ENCODE measurements at regions not wholly inside any gene's neighbourhood (a gene's known extent, or its start where the extent isn't known, plus 50 kb on each side); places are given as distances from the start of the nearest gene placed in this dataset.
A peak's percentile ranks its signal among the peaks of the same experiment; 100 is the strongest.

DNA sequence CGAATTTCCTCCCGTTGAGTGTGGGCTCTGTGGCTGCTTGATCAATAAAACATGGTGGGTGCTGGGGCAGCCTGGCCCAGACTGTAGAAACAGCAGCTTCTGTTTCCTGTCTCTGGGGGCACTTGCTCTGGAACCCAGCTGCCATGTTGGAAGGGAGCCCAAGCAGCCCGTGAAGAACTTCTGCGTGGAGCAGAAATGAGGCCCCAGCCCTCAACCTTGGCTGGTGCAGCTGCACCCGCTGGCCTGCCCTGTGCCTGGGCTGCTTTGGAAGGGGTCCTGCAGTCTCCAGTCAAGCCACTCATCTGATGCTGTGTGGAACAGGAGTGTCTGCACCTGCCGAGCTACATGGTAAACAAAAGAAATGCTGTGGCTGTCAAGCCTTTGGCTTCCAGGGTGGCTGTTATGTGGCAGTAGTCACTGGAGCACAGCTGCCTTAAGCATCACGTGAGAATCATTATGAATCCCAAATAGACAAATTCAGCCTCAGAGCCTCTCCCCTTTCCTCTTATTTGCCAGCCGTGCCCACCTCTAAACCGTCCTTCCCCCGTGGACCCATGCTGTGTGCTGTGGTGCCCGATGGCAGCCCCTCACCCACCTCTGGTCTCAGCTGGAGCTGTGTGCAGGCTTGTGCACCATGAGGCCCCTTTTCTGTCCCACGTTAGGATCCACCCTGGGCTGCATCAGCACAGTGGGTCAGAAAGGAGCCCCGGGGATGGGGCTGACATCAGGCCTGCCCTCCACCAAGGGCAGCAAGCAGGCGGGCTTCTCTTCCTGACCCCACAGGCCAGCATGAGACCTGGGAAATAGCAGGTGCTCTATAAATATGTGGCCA is 134.0 kb upstream of the HDAC4 start:
- H3K4me1 ChIP-seq = no peaks in the 10 kb centered on the region
- TF ChIP-seq POLR2A (IDR thresholded peaks at IDR 0.05) (no peak), CTCF (IDR thresholded peaks at IDR 0.05) (no peak)
- H3K4me3 ChIP-seq = no peak overlapping the region
- H3K27ac ChIP-seq = no peak overlapping the region
- peak in 1 of 3 donors; percentile 26 for DNase-seq
- no peaks in the 10 kb centered on the region for H3K27me3 ChIP-seq
- no peaks in the 10 kb centered on the region for H3K36me3 ChIP-seq
- peaks cover 0 to 3% (median 1%) of the 10 kb centered on the region in 4 donors for H3K9me3 ChIP-seq

DNA sequence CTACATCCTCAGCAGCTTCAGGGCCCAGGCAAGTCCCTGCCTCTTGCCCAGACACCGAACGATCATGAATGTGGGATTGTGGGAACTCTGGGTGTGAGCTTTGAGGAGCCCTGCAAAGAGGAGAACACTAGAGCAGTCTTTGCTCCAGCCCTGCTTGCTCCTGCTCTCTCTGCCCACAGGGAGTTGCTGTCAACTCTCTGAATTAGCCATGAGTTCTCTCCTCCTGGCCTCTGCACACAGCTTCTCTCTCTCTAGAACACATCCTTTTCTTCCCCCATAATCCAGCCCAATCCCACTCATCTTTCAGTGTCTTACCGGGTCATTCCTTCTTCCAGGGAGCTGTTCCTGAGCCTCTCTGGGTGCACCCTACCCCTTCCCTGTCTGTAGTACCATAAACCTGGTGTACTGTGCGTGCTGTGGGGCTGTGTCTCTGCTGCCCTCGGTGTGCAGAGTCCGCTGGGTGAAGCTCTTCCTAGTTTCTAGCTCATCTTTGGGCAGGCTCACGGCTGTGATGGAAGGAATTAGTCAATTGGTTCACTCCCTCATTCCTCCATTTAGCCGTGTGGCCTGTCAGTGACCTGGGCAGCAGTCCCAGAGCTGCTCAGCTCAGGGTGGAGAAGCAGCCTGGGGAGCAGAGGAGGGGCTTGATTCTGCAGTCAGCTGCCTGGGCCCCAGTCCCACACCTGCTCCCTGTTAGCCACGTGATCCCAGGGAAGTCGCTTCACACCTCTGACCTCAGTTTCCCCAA is 132.9 kb upstream of the HDAC4 start:
- Histone ChIP-seq H3K27ac (no peak overlapping the region), H3K4me3 (no peak overlapping the region), H3K36me3 (no peaks in the 10 kb centered on the region), H3K27me3 (no peaks in the 10 kb centered on the region), H3K4me1 (no peaks in the 10 kb centered on the region), H3K9me3 (peaks cover 0 to 3% (median 1%) of the 10 kb centered on the region in 4 donors)
- TF ChIP-seq CTCF (IDR thresholded peaks at IDR 0.05) (no peak), POLR2A (IDR thresholded peaks at IDR 0.05) (no peak)
- peak in 1 of 3 donors; percentile 51 for DNase-seq

GRCh38 chr2:239532859-239533258 is 132.0 kb upstream of the HDAC4 start:
- TF ChIP-seq CTCF (IDR thresholded peaks at IDR 0.05) (no peak), POLR2A (IDR thresholded peaks at IDR 0.05) (no peak)
- H3K36me3 ChIP-seq = no peaks in the 10 kb centered on the region
- H3K4me1 ChIP-seq = no peaks in the 10 kb centered on the region
- H3K4me3 ChIP-seq = no peak overlapping the region
- H3K27ac ChIP-seq = no peak overlapping the region
- H3K27me3 ChIP-seq = no peaks in the 10 kb centered on the region
- peak in 1 of 3 donors; percentile 25 for DNase-seq
- peaks cover 0 to 3% (median 1%) of the 10 kb centered on the region in 4 donors for H3K9me3 ChIP-seq

DNA sequence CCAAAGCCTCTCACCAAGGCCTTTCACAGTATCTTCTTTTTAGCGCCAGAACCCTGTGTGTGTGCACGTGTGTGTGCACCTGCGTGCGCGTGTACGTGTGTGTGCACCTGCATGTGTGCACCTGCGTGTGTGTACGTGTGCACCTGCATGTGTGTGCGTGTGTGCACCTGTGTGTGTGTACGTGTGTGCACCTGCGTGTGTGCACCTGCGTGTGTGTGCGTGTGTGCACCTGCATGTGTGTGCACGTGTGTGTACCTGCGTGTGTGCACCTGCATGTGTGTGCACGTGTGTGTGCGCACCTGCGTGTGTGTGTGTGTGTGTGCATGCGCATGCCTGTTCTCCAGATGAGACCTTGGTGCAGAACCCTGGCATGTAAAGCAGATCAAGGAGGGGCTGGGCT is 131.4 kb upstream of the HDAC4 start:
- H3K4me1 ChIP-seq = no peaks in the 10 kb centered on the region
- TF ChIP-seq CTCF (IDR thresholded peaks at IDR 0.05) (no peak), POLR2A (IDR thresholded peaks at IDR 0.05) (no peak)
- no peaks in the 10 kb centered on the region for H3K36me3 ChIP-seq
- no peaks in the 10 kb centered on the region for H3K27me3 ChIP-seq
- no peak overlapping the region for H3K4me3 ChIP-seq
- DNase-seq = peak in 1 of 3 donors; percentile 12
- H3K9me3 ChIP-seq = peaks cover 0 to 3% (median 1%) of the 10 kb centered on the region in 4 donors
- H3K27ac ChIP-seq = no peak overlapping the region

DNA sequence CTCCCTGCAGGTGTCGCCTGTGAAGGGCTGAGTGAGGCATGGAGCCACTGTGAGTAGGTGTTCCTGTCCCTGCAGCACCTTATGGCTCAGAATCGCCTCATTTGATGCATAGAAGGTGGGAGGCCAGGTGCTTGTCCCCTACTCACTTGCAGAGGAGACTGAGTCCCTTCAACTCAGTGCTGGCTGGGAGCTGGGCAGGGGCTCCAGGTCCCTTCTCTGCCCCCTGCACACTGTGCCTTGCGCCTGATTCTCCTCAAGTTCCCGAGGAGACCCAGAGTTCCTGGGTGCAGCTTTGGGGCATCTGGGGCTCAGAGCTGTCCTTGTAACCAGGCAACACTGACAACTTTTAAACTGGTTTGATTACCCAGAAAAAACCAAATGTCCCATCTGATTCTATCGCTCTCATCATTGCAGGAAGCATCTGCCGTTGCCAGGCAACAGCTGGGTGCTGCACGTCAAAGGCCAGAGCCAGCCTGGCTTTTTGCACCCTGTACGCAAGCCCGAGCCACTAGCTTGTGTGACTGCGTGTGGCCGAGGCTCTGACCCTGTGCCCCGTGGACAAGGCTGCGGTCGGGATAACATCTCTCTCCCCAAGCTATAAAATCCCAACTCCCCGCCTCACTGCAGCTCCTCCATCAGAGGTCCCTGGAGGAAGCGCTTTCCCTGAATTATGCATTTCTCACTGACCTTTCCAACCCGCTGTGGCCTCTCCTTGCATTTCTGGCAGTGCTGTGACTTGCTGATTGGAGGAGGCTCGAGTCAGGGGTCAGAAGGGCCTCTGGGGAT is 130.8 kb upstream of the HDAC4 start:
- TF ChIP-seq POLR2A (IDR thresholded peaks at IDR 0.05) (no peak), CTCF (IDR thresholded peaks at IDR 0.05) (no peak)
- no peaks in the 10 kb centered on the region for H3K4me1 ChIP-seq
- DNase-seq = no peak
- peaks cover 0 to 3% (median 1%) of the 10 kb centered on the region in 4 donors for H3K9me3 ChIP-seq
- no peaks in the 10 kb centered on the region for H3K36me3 ChIP-seq
- no peak overlapping the region for H3K27ac ChIP-seq
- no peak overlapping the region for H3K4me3 ChIP-seq
- H3K27me3 ChIP-seq = no peaks in the 10 kb centered on the region
